ENCODE measurements at regions not wholly inside any gene's neighbourhood (a gene's known extent, or its start where the extent isn't known, plus 50 kb on each side); places are given as distances from the start of the nearest gene placed in this dataset.
A peak's percentile ranks its signal among the peaks of the same experiment; 100 is the strongest.
"Not testable (repeated sequence)": the region's sequence is repeated elsewhere in the genome, so short reads cannot be mapped to it uniquely, and the experiment has no call there.

DNA sequence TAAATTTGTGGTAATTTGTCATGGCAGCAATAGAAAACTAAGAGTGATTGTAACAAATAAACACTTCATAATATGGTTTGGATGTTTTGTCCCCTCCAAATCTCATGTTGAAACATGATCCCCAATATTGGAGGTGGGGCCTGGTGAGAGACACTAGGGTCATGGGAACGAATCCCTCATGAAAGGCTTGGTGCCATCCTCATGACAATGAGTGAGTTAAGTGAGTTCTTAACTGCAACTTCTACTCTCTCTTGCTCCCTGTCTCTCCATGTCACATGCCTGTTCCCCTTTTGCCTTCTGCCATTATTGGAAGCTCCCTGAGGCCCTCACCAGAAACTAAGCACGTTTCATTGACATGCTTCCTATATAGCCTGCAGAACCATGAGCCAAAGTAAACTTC is 1233.2 kb downstream of the OLFM4 start:
- Histone ChIP-seq H3K9me3 (no peaks in the 10 kb centered on the region), H3K27me3 (no peaks in the 10 kb centered on the region), H3K4me1 (no peaks in the 10 kb centered on the region), H3K4me3 (no peak overlapping the region), H3K36me3 (no peaks in the 10 kb centered on the region), H3K27ac (no peak overlapping the region)
- ATAC-seq (ENCODE audit: low FRiP score in 2 of 2) (no peak), DNase-seq (no peak)
- 64% methylated on average over 2 of the region's 2 CpGs for WGBS, 2 donors
- TF ChIP-seq POLR2A (IDR thresholded peaks at IDR 0.05) (no peak), EP300 (IDR thresholded peaks at IDR 0.05) (no peak), POLR2AphosphoS5 (IDR thresholded peaks at IDR 0.05) (no peak)
- TF ChIP-seq, protein P1, sequence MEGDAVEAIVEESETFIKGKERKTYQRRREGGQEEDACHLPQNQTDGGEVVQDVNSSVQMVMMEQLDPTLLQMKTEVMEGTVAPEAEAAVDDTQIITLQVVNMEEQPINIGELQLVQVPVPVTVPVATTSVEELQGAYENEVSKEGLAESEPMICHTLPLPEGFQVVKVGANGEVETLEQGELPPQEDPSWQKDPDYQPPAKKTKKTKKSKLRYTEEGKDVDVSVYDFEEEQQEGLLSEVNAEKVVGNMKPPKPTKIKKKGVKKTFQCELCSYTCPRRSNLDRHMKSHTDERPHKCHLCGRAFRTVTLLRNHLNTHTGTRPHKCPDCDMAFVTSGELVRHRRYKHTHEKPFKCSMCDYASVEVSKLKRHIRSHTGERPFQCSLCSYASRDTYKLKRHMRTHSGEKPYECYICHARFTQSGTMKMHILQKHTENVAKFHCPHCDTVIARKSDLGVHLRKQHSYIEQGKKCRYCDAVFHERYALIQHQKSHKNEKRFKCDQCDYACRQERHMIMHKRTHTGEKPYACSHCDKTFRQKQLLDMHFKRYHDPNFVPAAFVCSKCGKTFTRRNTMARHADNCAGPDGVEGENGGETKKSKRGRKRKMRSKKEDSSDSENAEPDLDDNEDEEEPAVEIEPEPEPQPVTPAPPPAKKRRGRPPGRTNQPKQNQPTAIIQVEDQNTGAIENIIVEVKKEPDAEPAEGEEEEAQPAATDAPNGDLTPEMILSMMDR (IDR thresholded peaks at IDR 0.05): no peak

DNA sequence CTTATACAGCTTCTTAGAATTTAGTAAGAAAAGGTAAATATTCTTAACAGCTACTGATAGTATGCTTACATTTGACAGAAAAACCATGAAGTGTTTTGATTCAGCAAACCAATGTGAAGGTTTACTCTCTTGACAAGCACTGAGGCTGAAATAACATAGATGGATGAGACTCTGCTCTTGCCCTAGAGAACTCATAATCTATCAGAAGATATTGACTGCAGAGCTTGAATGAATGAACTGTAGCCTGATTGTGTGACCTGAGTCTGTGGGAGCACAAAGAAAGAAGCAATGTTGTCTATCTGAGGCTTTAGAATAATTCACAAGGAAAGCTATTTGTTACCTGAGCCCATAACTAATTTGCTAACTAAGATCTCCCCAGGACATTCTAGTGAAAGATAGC is 1235.3 kb downstream of the OLFM4 start:
- DNase-seq (no peak), ATAC-seq (ENCODE audit: low FRiP score in 2 of 2) (no peak)
- Histone ChIP-seq H3K9me3 (no peaks in the 10 kb centered on the region), H3K27me3 (no peaks in the 10 kb centered on the region), H3K4me3 (no peak overlapping the region), H3K36me3 (no peaks in the 10 kb centered on the region), H3K27ac (no peak overlapping the region), H3K4me1 (no peaks in the 10 kb centered on the region)
- TF ChIP-seq, protein P1 (IDR thresholded peaks at IDR 0.05): no peak
- TF ChIP-seq EP300 (IDR thresholded peaks at IDR 0.05) (no peak), POLR2AphosphoS5 (IDR thresholded peaks at IDR 0.05) (no peak), POLR2A (IDR thresholded peaks at IDR 0.05) (no peak)

GRCh38 chr13:54267253-54267668 is 1238.6 kb downstream of the OLFM4 start:
- not testable (repeated sequence) for ATAC-seq (ENCODE audit: low FRiP score in 2 of 2); H3K4me3 ChIP-seq; H3K27ac ChIP-seq; H3K27me3 ChIP-seq; H3K36me3 ChIP-seq; DNase-seq; H3K4me1 ChIP-seq; H3K9me3 ChIP-seq
- WGBS, 2 donors: 42 to 55% methylated on average over 6 of the region's 6 CpGs

GRCh38 chr13:54268013-54268695 is 1239.5 kb downstream of the OLFM4 start:
- not testable (repeated sequence) for ATAC-seq (ENCODE audit: low FRiP score in 2 of 2); H3K27ac ChIP-seq; H3K36me3 ChIP-seq; H3K27me3 ChIP-seq; H3K4me3 ChIP-seq; H3K9me3 ChIP-seq; H3K4me1 ChIP-seq; DNase-seq
- WGBS, 2 donors: 82 to 83% methylated on average over 11 of the region's 11 CpGs

GRCh38 chr13:54287062-54287764 is 1258.6 kb downstream of the OLFM4 start:
- H3K36me3 ChIP-seq: no peaks in the 10 kb centered on the region
- no peaks in the 10 kb centered on the region for H3K4me1 ChIP-seq
- WGBS, 2 donors: 89 to 93% methylated on average over 7 of the region's 10 CpGs
- H3K9me3 ChIP-seq: peaks cover 0 to 9% (median 3%) of the 10 kb centered on the region in 4 donors
- ATAC-seq (ENCODE audit: low FRiP score in 2 of 2) (no peak), DNase-seq (peak in 1 of 2 donors; percentile 31)
- no peaks in the 10 kb centered on the region for H3K27me3 ChIP-seq
- no peak overlapping the region for H3K27ac ChIP-seq
- H3K4me3 ChIP-seq: no peak overlapping the region
- TF ChIP-seq EP300 (IDR thresholded peaks at IDR 0.05) (no peak), POLR2AphosphoS5 (IDR thresholded peaks at IDR 0.05) (no peak), POLR2A (IDR thresholded peaks at IDR 0.05) (no peak)
- TF ChIP-seq, protein P1 (IDR thresholded peaks at IDR 0.05): no peak

GRCh38 chr13:54301085-54301484 is 1272.5 kb downstream of the OLFM4 start:
- 70 to 92% methylated on average over 2 of the region's 2 CpGs for WGBS, 2 donors
- H3K4me3 ChIP-seq: no peak overlapping the region
- H3K4me1 ChIP-seq: no peaks in the 10 kb centered on the region
- no peak for TF ChIP-seq POLR2AphosphoS5 (IDR thresholded peaks at IDR 0.05)
- TF ChIP-seq EP300 (IDR thresholded peaks at IDR 0.05): no peak
- ATAC-seq (ENCODE audit: low FRiP score in 2 of 2) (no peak), DNase-seq (no peak)
- H3K27me3 ChIP-seq: no peaks in the 10 kb centered on the region
- H3K9me3 ChIP-seq: no peaks in the 10 kb centered on the region
- H3K27ac ChIP-seq: no peak overlapping the region
- no peaks in the 10 kb centered on the region for H3K36me3 ChIP-seq
